Activated naive CD4-positive, alpha-beta T cell treated with anti-CD3 and anti-CD28 coated beads, Interleukin-2, amount 10 ng/mL, durations not matched to agents 7 days and 5 days (primary cell): ENCODE measurements at regions not wholly inside any gene's neighbourhood (a gene's known extent, or its start where the extent isn't known, plus 50 kb on each side); places are given as distances from the start of the nearest gene placed in this dataset.
A peak's percentile ranks its signal among the peaks of the same experiment; 100 is the strongest.
"Not testable (repeated sequence)": the region's sequence is repeated elsewhere in the genome, so short reads cannot be mapped to it uniquely, and the experiment has no call there.

Experiments
- CTCF ChIA-PET: fragments of 350-600 bp; sonication (Branson Sonifier 250); formaldehyde crosslinking; loops from one replicate; lab custom pipeline; 2021; ENCODE audit warnings: antibody characterized with exemption; lab: Charles Lee
- DNase-seq: peaks from one replicate; pipeline ENCODE4 v3.0.0-alpha.2; 2020
- H3K27ac Mint-ChIP-seq: one replicate; pipeline ENCODE4 v1.8.0; 2021; ENCODE audit warnings: mild to moderate bottlenecking, moderate library complexity, mixed read lengths
- H3K27me3 Mint-ChIP-seq: one replicate; pipeline ENCODE4 v1.8.0; 2021; ENCODE audit warnings: mild to moderate bottlenecking, mixed read lengths
- H3K36me3 Mint-ChIP-seq: one replicate; pipeline ENCODE4 v1.8.0; 2021; ENCODE audit warnings: mixed read lengths
- H3K4me1 Mint-ChIP-seq: one replicate; pipeline ENCODE4 v1.8.0; 2021; ENCODE audit warnings: mixed read lengths
- H3K4me3 Mint-ChIP-seq: one replicate; pipeline ENCODE4 v1.8.0; 2021; ENCODE audit warnings: mild to moderate bottlenecking, moderate library complexity, mixed read lengths
- H3K9me3 Mint-ChIP-seq: one replicate; pipeline ENCODE4 v1.8.0; 2021; ENCODE audit warnings: mixed read lengths

DNA sequence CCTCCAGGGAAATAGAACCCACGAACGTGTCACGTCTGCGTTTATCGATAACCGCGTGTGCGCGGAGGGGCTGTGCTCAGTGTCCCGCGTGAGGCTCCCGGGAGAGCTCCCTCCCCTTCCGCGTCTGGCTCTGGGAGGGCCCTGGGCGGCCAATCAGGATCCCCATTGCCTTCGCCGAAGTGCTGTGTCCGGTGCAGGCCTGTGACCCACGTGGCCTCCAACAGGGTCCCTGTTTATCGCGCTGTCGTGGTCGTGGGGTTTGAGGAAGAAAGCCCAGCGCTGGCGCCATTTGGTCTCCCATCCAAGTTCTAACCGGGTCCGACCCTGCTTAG, 345.6 kb downstream of the ADGRD1 start:
- H3K9me3 Mint-ChIP-seq, H3K27me3 Mint-ChIP-seq, CTCF ChIA-PET, H3K4me3 Mint-ChIP-seq, H3K4me1 Mint-ChIP-seq, H3K36me3 Mint-ChIP-seq, DNase-seq, H3K27ac Mint-ChIP-seq: not testable (repeated sequence)

DNA sequence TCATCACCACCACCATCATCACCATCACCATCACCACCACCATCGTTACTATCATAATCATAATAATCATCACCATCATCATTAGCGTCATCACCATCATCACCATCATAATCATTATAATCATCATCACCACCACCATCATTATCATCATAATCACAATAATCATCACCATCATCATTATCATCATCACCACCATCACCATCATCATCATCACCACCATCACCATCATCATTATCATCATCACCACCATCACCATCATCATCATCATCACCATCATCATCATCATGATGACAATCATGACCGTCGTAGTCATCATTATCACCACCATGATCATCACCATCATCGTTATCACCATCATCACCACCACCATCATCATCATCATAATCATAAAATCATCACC, 349.9 kb downstream of the ADGRD1 start:
- DNase-seq, H3K9me3 Mint-ChIP-seq, H3K36me3 Mint-ChIP-seq, H3K27ac Mint-ChIP-seq, H3K4me3 Mint-ChIP-seq, CTCF ChIA-PET, H3K27me3 Mint-ChIP-seq, H3K4me1 Mint-ChIP-seq: not testable (repeated sequence)

DNA sequence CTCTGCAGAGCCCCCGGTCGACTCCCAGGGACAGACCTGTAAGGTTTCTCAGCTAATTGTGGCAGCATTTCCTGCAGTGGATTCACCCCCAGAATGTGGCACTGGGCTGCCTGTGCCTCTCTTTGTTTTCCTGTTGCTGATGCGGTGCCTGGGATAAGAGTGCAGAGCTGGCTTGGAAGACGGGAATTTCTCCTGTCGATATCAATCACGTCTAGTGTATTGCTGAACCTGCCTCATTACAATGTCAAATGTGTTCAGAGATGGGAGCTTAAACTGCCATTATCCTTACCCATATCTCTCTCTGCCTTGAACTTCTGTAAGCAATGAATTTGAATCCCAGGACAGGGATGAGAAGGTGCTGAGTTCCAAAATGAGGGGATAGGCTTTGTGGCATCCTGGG, 350.9 kb downstream of the ADGRD1 start:
- CTCF ChIA-PET, H3K27me3 Mint-ChIP-seq, H3K4me1 Mint-ChIP-seq, H3K27ac Mint-ChIP-seq, H3K4me3 Mint-ChIP-seq, DNase-seq, H3K9me3 Mint-ChIP-seq, H3K36me3 Mint-ChIP-seq: not testable (repeated sequence)

DNA sequence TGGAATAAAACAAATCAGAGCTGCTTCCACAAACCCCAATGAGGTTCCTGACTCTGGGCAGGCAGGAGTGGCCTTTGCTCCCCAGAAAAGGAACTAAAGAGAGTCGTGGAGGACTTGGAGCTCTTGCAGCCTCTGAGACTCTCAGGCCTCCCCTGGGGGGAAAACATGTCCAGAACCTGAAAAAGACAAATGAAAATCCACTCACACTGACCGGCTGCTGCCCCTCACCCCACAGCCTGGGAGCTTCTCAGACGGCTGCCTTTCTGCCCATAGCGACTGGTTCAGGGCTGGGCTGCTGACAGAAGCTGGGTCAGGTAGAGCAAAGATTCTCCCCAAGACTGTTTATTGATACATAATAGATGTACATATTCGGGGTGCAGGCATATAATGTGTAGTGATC, 356.0 kb downstream of the ADGRD1 start:
- CTCF ChIA-PET: no interaction called here
- H3K27me3 Mint-ChIP-seq: peaks cover 7% of the 10 kb centered on the region
- H3K9me3 Mint-ChIP-seq: no peaks in the 10 kb centered on the region
- no peak overlapping the region for H3K27ac Mint-ChIP-seq
- no peak overlapping the region for H3K4me3 Mint-ChIP-seq
- no peaks in the 10 kb centered on the region for H3K36me3 Mint-ChIP-seq
- peaks cover 9% of the 10 kb centered on the region for H3K4me1 Mint-ChIP-seq
- no peak for DNase-seq

DNA sequence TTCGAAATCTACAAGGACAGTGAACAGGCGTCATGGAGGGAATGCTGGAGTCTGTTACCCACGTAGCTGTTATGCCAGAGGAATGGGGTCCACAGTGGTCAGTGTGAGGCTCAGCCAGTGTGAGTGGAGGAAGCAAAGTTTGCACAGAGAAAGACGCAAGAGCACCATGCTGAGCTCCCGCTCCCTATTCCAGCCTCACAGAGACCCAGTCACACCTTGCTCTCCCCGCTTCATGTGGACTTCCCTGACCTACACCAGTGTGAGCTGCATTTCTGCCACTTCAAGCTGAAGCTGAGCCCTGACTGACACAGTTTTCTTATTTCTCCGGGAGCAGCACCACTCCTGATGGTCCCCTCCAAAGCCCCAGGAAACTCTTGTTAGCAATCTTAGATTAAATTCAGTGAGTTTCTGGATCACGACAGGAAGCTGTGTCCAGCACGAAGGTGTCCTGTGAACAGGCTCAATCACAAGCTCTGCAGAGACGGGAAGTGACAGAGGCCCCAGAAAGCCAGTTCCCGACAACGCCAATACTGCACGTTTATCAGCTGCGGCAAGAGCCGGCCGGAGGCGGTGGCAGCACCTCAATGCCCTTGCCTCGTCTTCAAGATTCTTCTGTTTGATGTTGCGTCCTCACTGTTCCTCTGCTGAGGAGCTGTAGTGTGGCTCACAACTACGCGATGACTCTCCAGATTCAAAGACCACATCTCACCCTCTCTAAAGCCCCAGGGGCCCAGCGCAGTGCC, 356.7 kb downstream of the ADGRD1 start:
- H3K4me3 Mint-ChIP-seq, CTCF ChIA-PET: not testable (repeated sequence)

DNA sequence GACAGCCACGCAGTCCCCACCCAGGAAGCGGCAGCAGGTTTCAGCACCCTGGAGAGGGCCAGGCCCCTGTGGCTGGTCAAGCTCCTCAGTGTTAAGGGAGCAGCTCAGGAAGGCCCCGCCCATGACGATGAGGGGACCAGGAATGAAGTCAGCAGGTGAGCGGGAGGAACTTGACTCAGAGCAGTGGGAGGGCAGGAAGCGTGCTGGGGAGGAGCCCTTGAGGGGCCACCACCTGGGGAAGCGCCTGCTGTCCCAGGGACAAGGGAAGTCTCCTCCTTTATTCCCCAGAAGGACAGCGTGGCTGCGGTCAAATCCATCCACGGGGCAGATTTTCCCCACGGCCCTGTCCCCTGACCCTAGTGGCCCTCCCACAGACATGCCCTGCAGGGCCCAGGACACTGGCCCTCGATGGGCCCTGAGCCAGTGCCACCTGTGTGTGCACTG, 357.6 kb downstream of the ADGRD1 start:
- CTCF ChIA-PET, H3K36me3 Mint-ChIP-seq, H3K4me3 Mint-ChIP-seq, H3K9me3 Mint-ChIP-seq, H3K27ac Mint-ChIP-seq, H3K4me1 Mint-ChIP-seq, H3K27me3 Mint-ChIP-seq: not testable (repeated sequence)
- DNase-seq: peak; percentile 38

More for the DNA sequence above, 356.7 kb downstream of the ADGRD1 start:
- not testable (repeated sequence) for DNase-seq, H3K36me3 Mint-ChIP-seq, H3K27ac Mint-ChIP-seq, H3K9me3 Mint-ChIP-seq, H3K4me1 Mint-ChIP-seq, H3K27me3 Mint-ChIP-seq

DNA sequence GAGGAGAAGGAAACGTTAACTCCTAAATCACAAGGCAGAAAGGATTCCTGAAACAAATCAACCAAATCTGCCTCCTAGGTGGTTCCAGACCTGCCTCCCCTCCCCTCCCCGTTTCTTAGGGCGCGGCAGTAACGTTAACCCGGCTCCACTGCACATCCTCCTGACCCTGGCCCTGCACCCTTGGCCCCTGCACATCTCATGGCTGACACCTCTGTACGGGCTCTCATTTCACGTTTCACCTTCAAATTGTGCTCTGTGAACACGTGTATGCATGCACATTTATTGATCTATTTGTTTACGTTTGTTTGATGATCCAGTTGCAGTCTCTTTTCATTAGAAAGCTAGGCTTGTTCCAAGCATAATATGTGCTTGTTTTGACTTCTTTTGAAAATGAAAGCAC, 358.1 kb downstream of the ADGRD1 start:
- no peak overlapping the region for H3K27ac Mint-ChIP-seq
- no peaks in the 10 kb centered on the region for H3K9me3 Mint-ChIP-seq
- peaks cover 9% of the 10 kb centered on the region for H3K4me1 Mint-ChIP-seq
- CTCF ChIA-PET: no interaction called here
- H3K4me3 Mint-ChIP-seq: no peak overlapping the region
- H3K27me3 Mint-ChIP-seq: peaks cover 7% of the 10 kb centered on the region
- no peak for DNase-seq
- H3K36me3 Mint-ChIP-seq: no peaks in the 10 kb centered on the region

DNA sequence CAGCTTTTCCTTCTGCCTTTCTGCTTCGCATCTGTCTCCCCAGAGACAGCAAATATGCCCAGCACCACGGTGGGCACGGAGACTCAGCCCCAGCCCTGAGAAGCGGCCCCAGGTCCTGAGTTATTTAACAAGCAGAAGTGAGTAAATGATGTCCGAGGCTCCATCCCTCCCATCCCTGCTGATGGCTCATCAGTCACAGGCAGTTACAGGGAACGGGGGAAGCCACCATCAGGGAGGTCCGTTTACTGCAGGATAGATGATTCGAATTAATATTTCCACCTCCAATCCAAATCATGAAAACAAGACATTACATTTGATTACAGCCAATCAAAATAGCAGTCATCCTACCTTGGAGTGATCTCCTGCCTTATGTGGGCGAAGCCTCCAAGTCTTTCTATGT, 358.7 kb downstream of the ADGRD1 start:
- CTCF ChIA-PET, H3K27ac Mint-ChIP-seq, H3K36me3 Mint-ChIP-seq, H3K4me3 Mint-ChIP-seq, H3K9me3 Mint-ChIP-seq, H3K4me1 Mint-ChIP-seq, H3K27me3 Mint-ChIP-seq, DNase-seq: not testable (repeated sequence)

DNA sequence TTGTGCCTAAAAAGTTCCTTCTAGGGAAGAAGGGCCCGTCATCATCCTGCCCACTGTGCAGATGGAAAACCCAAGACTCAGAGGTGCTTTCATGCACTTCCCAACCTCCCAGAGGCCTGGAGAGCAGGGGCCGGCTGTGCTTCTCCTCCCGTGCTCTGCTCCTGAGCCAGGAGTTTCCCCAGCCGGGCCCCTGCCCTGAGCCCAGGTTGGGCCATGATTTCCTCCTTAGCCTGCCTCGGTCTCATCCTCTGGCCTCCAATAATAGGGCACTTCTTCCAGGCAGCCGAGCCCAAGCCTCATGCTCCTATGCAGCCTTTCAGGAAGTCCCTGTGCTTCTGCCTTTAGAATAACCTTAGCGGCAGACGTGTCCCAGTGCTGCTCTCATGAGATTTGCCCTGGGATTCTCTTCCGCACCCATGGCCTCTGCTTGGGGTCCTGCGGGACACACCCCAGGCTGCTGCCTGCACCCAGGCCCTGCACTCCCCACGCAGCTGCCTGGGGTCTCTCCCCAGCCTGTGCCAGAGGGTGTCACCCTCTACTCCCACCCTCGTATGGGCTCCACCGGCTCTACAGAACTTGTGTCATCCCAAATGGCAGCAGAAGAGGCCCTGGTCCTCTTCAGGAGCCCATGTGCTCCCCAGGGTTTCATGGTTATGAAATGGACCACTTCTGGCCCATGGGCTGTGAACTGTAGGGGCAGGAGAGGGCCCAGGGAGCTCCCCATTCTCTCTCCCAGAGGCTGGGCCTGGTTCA, 359.3 kb downstream of the ADGRD1 start:
- Mint-ChIP-seq H3K36me3 (no peaks in the 10 kb centered on the region), H3K9me3 (peaks cover 6% of the 10 kb centered on the region), H3K4me1 (peaks cover 9% of the 10 kb centered on the region), H3K27ac (no peak overlapping the region), H3K27me3 (peaks cover 7% of the 10 kb centered on the region), H3K4me3 (no peak overlapping the region)
- CTCF ChIA-PET: no interaction called here
- DNase-seq: no peak

DNA sequence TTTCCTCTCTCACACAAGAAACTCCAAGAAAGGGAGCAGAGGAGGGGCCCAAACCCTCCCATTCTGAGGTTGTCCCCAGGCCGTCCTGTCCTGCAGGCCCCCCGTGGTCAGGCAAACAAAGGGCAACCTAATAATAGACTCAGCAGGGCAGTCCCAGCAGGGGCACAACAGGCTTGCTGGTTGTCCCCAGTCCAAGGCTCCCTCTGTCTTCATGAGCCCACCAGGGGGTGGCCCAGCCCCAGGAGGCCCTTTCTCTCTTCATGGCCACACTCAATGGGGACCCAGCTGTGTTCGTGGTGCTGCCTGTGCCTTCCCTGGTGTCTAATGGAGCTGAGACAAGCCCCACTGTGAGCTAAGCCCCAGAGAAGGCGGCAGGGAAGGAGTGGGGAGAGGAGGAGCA, 359.9 kb downstream of the ADGRD1 start:
- H3K4me1 Mint-ChIP-seq: peaks cover 9% of the 10 kb centered on the region
- H3K27me3 Mint-ChIP-seq: peaks cover 7% of the 10 kb centered on the region
- no peak for DNase-seq
- peaks cover 10% of the 10 kb centered on the region for H3K9me3 Mint-ChIP-seq
- no peaks in the 10 kb centered on the region for H3K36me3 Mint-ChIP-seq
- no peak overlapping the region for H3K4me3 Mint-ChIP-seq
- H3K27ac Mint-ChIP-seq: no peak overlapping the region
- CTCF ChIA-PET: no interaction called here

DNA sequence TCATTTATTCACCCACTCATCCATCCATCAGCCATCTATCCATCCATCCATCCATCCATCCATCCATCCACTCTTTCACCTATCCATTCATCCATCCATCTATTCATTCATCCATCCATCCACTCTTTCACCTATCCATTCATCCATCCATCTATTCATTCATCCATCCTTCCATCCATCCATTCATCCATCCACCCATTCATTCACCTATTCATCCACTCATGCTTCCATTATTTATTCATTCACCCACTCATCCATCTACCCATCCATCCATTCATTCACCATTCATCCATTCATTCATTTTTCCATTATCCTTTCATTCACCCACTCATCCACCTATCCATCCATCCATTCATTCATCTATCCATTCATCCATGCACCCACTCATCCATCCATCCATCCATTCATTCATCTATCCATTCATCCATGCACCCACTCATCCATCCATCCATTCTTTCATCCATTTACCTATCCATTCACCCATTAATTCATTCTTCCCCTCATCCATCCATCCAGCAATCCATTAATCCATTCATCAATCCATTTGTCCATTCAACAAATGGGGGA, 360.9 kb downstream of the ADGRD1 start:
- Mint-ChIP-seq H3K27ac (no peak overlapping the region), H3K9me3 (peaks cover 12% of the 10 kb centered on the region), H3K4me3 (no peak overlapping the region), H3K4me1 (peaks cover 9% of the 10 kb centered on the region), H3K27me3 (peaks cover 7% of the 10 kb centered on the region), H3K36me3 (no peaks in the 10 kb centered on the region)
- CTCF ChIA-PET: no interaction called here
- no peak for DNase-seq

DNA sequence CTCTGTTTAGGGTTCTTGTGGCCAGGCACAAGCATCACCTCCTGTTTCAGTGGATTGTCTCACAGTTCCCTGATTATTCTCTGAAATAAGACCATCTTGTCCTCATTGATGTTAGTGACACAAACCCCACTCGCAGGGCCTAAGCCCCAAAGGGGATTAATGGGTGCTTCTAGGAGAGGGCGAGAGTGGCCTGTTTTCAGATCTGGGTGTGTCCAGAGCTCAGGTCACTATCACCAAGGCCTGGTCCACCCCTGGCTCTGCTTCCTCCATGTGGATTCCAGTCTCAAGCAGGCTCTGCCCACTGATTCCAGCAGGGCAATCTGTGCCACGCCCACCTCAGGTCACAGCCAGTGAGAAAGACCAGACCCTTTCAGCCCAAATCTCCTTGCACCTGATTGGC, 361.9 kb downstream of the ADGRD1 start:
- Mint-ChIP-seq H3K27me3 (peaks cover 7% of the 10 kb centered on the region), H3K9me3 (peaks cover 14% of the 10 kb centered on the region), H3K4me1 (peaks cover 9% of the 10 kb centered on the region), H3K4me3 (no peak overlapping the region), H3K27ac (no peak overlapping the region), H3K36me3 (no peaks in the 10 kb centered on the region)
- no peak for DNase-seq
- CTCF ChIA-PET: no interaction called here

DNA sequence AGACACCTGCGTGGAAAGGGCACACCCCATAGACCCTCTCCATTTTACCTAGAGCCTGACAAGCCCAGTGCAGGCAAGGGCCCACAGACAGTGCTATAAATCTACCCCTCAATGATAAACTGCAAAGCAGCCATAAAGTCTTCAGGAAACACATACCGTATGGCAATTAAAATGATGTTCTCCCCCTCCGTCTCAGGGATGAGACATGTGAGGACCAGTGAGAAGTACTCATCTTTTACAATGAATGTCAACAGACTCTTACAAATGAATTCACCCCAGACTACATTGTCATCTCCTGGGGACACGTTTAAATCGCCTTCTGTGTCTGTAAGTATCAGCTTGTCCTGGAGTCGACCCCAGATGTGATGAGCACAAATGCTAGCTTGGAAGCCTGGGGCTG, 362.7 kb downstream of the ADGRD1 start:
- Mint-ChIP-seq H3K27ac (no peak overlapping the region), H3K4me3 (no peak overlapping the region)
- CTCF ChIA-PET: no interaction called here

DNA sequence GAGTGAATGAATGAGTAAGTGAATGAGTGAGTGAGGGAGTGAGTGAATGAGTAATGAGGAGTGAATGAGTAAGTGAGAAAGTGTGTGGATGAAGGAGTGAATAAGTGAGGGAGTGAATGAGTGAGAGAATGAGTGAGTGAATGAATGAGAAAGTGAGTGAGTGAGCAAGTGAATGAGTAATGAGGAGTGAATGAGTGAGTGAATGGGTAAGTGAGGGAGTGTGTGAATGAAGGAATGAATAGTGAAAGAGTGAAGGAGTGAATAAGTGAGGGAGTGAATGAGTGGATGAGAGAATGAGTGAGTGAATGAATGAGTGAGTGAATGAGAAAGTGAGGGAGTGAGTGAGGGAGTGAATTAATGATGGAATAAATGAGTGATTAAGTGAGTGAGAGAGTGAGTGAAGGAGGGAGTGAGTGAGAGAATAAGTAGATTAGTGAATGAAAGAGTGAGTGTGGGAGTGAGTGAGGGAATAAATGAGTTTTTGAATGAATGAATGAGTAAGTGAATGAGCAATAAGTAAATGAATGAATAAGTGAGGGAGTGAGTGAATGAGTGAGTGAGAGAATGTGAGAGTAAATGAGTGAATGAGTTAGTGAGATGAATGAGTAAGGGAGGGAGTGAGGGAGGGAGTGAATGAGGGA, 364.5 kb downstream of the ADGRD1 start:
- peaks cover 16% of the 10 kb centered on the region for H3K9me3 Mint-ChIP-seq
- H3K27me3 Mint-ChIP-seq: no peaks in the 10 kb centered on the region
- no peaks in the 10 kb centered on the region for H3K4me1 Mint-ChIP-seq
- DNase-seq: no peak
- no peaks in the 10 kb centered on the region for H3K36me3 Mint-ChIP-seq
- H3K4me3 Mint-ChIP-seq: no peak overlapping the region
- CTCF ChIA-PET: no interaction called here
- H3K27ac Mint-ChIP-seq: no peak overlapping the region

More for the DNA sequence above, 362.7 kb downstream of the ADGRD1 start:
- Mint-ChIP-seq H3K27me3 (peaks cover 5% of the 10 kb centered on the region), H3K4me1 (peaks cover 7% of the 10 kb centered on the region), H3K9me3 (peaks cover 14% of the 10 kb centered on the region), H3K36me3 (no peaks in the 10 kb centered on the region)
- no peak for DNase-seq

DNA sequence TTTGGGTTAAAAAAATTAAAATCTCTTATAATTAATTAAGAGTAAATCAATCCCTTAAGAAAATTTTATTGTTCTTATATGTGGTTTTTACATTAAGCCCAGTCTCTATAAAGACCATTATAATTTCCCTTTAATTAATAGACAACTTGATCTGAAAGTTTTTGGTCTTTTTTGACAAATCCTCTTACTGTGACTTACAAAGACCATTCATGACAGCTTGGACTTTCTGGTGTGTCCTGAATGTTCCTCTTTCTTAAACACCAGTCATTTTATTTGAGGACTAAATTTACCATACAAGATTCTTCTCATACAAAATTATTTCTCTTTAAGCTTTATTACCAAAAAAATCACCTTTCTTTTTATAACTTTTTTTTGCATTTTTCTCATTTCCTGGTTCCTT, 368.3 kb downstream of the ADGRD1 start:
- DNase-seq: no peak
- no peaks in the 10 kb centered on the region for H3K27me3 Mint-ChIP-seq
- H3K36me3 Mint-ChIP-seq: no peaks in the 10 kb centered on the region
- peaks cover 15% of the 10 kb centered on the region for H3K9me3 Mint-ChIP-seq
- no peak overlapping the region for H3K4me3 Mint-ChIP-seq
- CTCF ChIA-PET: no interaction called here
- no peak overlapping the region for H3K27ac Mint-ChIP-seq
- H3K4me1 Mint-ChIP-seq: no peaks in the 10 kb centered on the region
